Coronary artery (tissue), 2 donors: ENCODE measurements at regions not wholly inside any gene's neighbourhood (a gene's known extent, or its start where the extent isn't known, plus 50 kb on each side); places are given as distances from the start of the nearest gene placed in this dataset.

ENCODE experiments used
- DNase-seq: peaks from one replicate; pipeline ENCODE4 v3.0.0-alpha.2; 2017; ENCODE audit warnings: low spot score
- H3K27ac ChIP-seq, 2 donors: fragments of 200-600 bp; sonication (generic); one replicate each; pipeline ENCODE4 v1.5.1; 2016 to 2019
- H3K4me3 ChIP-seq: fragments of 200-600 bp; sonication (generic); 2 replicates; pipeline ENCODE4 v1.5.1; 2016; ENCODE audit warnings: mild to moderate bottlenecking, moderate library complexity
- TF ChIP-seq, protein P1 (sequence below): fragments of 200-600 bp; sonication (generic); IDR thresholded peaks from one replicate; pipeline ENCODE4 v1.5.1; 2019; ENCODE audit warnings: antibody characterized with exemption

DNA sequence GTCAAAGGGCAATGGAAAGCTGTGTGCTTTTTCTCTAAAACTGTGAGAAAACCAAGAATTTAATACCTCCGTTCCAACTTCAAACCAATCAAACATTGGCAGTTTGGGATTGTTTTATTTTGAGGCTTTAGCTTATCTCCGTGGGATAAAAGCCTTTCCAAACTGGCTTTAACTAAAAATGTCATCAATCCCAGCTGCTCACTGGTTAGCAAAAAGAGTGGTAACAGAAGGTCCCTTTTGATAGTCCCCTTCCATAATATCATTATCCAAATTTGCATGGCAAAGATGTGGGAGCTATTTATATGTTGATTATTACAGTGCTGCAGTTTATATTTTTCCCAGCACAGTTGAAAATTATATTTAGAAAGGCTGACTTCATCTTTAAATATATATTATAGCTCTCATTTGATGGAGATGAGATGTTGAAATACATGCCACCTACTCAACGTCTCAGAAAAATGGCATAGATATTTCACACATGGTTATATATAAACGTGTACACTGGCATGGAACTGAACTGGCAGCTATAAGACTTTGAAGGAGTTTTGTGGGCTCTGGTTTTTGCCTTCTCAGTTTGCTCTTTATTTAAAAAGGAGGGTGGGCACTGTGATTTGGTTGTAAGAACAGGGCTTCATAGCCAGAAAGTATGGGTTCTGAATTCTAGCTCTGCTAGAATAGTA lies 707.1 kb upstream of the SLIT2 start:
- TF ChIP-seq, protein P1, sequence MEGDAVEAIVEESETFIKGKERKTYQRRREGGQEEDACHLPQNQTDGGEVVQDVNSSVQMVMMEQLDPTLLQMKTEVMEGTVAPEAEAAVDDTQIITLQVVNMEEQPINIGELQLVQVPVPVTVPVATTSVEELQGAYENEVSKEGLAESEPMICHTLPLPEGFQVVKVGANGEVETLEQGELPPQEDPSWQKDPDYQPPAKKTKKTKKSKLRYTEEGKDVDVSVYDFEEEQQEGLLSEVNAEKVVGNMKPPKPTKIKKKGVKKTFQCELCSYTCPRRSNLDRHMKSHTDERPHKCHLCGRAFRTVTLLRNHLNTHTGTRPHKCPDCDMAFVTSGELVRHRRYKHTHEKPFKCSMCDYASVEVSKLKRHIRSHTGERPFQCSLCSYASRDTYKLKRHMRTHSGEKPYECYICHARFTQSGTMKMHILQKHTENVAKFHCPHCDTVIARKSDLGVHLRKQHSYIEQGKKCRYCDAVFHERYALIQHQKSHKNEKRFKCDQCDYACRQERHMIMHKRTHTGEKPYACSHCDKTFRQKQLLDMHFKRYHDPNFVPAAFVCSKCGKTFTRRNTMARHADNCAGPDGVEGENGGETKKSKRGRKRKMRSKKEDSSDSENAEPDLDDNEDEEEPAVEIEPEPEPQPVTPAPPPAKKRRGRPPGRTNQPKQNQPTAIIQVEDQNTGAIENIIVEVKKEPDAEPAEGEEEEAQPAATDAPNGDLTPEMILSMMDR, result no peak
- Histone ChIP-seq H3K27ac (no peak overlapping the region), H3K4me3 (no peak overlapping the region)
- no peak for DNase-seq

DNA sequence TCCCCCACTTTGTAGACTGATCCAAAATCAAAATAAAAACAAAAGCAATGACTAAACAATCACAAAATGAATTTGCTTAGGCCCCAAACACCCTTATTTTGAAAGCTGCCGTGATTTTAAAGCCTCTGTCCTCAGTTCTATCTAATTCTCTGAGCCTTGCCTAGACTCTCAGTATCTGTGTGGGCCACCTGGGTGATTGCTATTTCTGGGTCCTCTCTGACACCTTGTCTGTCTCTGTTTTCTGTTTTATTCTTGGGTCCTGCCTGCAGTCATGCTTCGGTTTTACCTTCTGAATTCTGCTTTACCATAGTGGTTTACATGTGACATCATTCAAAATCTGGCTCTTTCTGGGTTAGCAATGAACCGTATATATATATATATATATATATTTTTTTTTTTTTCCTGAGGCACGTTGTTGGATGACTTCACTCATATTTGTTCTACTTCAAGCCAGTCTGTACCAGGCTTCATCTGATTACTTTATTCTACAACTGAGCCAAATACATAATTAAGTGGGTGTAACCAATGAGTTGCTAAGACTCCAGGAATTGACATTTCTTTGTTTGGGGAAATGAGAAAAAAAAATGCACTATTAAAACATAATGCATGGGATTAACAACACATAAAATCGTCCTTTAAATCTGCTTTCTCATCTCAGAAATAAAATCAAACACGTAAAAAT lies 710.7 kb upstream of the SLIT2 start:
- H3K27ac ChIP-seq, result no peak overlapping the region
- DNase-seq, result no peak
- TF ChIP-seq, protein P1, result no peak
- H3K4me3 ChIP-seq, result no peak overlapping the region

- DNase-seq, result no peak
- TF ChIP-seq, protein P1, result no peak
- Histone ChIP-seq H3K27ac (no peak overlapping the region), H3K4me3 (no peak overlapping the region)
Observed at GRCh38 chr4:19539201-19539600, 712.5 kb upstream of the SLIT2 start.

DNA sequence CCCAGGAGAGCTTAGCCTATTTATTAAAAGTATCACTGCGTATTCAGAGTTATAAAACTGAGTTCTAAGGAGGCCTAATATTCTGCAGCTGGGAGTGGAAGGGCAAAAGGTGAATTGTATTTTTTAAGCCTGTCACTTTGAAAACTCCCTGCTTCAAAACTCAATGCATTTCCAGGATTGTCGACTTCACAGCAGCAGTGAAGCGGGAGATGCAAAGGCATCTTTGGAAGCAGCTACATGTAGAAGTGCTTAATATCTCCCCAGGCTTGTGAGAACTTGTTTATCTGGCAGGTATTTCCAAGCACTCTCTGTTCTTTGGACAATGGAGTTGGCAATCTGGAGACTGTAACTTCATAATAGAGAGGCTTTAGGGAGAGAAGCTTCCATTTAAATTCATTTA lies 717.5 kb upstream of the SLIT2 start:
- Histone ChIP-seq H3K4me3 (no peak overlapping the region), H3K27ac (no peak overlapping the region)
- DNase-seq, result no peak
- TF ChIP-seq, protein P1, result no peak

DNA sequence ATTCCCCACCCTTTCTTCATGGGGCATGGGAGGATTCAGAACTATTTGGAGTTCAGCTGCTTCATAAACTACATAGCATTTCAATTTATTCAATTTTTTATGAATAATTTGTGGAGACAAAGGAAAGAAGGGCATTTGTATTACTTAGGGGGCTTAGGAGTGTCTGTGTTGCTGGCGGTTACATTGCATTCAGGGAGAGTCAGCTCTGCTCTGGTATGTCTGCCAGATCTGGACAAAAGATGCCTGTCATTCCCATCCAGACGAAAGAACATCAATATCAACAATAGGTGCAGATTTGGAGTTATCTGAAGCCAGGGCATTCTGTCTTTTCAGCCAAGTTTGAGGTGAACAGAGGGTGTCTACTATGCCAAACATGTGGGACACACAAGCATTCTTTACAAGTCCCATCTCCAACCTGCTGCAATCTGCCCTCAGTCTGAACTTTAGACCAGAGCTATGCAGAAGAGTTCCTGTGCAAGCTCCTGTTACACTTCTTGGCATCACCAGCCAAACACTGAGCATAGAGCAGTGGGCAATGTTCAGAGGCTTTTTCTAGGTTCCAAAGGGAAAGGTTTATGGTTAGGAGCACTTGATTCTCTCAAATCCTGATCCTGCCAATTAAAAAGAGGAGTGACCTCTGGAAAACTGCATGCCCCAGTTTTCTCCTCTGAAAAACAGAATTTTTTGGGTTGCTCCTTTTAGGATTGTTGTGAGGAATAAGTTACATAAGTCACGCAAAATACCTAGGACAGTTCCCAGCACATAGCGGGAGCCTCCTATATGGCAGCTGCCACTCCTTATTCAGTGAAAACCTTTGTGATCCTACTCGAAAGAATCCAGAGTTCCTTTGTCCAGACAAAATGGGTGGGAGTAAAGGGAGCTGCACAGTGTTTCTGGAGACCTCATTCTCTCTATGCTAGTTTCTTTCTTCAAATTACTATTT lies 719.5 kb upstream of the SLIT2 start:
- Histone ChIP-seq H3K4me3 (no peak overlapping the region), H3K27ac (no peak overlapping the region)
- TF ChIP-seq, protein P1, result no peak
- no peak for DNase-seq

DNA sequence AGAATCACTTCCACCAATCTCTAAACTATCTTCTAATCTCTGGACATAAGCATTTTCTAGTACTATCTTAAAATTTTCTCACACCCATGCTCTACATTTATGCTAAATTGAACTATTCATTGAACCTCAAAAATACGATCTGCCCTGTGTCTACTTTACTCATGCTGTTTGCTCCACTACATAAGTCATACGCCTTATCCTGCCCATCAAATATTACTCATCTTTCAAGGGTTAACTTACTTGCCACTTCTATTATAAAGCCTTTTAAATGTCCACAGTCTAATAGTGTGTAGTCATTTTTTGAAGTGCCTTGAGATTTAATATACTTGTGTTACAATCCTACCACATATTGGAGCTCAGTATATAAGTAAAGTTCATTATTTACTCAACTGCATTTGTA lies 727.7 kb upstream of the SLIT2 start:
- Histone ChIP-seq H3K4me3 (no peak overlapping the region), H3K27ac (no peak overlapping the region)
- DNase-seq, result no peak
- TF ChIP-seq, protein P1, result no peak
